HG02840 (cell line): ENCODE measurements at regions not wholly inside any gene's neighbourhood (a gene's known extent, or its start where the extent isn't known, plus 50 kb on each side); places are given as distances from the start of the nearest gene placed in this dataset.

Source experiments
- ATAC-seq: cut with Tn5 transposase; IDR thresholded peaks from one replicate; pipeline ENCODE4 v1.9.1; 2021; ENCODE audit warnings: mild to moderate bottlenecking, moderate library complexity, moderate number of reproducible peaks; ENCODE audit not compliant: unreplicated experiment, low FRiP score

- no peak for ATAC-seq
Observed at GRCh38 chr6:8608737-8609136, 173.4 kb upstream of the SLC35B3 start.

GRCh38 chr6:8589941-8590729 is 154.8 kb upstream of the SLC35B3 start:
- ATAC-seq = no peak

- no peak for ATAC-seq
Observed at GRCh38 chr6:8588176-8588575, 152.8 kb upstream of the SLC35B3 start.

- ATAC-seq = no peak
Observed at GRCh38 chr6:8583291-8583690, 147.9 kb upstream of the SLC35B3 start.

- no peak for ATAC-seq
Observed at GRCh38 chr6:8579372-8579771, 144.0 kb upstream of the SLC35B3 start.

- no peak for ATAC-seq
Observed at GRCh38 chr6:8578006-8578405, 142.7 kb upstream of the SLC35B3 start.

- no peak for ATAC-seq
Observed at GRCh38 chr6:8574749-8575468, 139.6 kb upstream of the SLC35B3 start.

GRCh38 chr6:8574311-8574710 is 139.0 kb upstream of the SLC35B3 start:
- no peak for ATAC-seq

- ATAC-seq = no peak
Observed at GRCh38 chr6:8570256-8570920, 135.0 kb upstream of the SLC35B3 start.

- no peak for ATAC-seq
Observed at GRCh38 chr6:8562125-8562524, 126.8 kb upstream of the SLC35B3 start.

- ATAC-seq = no peak
Observed at GRCh38 chr6:8558953-8559352, 123.6 kb upstream of the SLC35B3 start.

GRCh38 chr6:8557014-8557748 is 121.8 kb upstream of the SLC35B3 start:
- ATAC-seq = no peak

GRCh38 chr6:8556370-8557013 is 121.1 kb upstream of the SLC35B3 start:
- no peak for ATAC-seq

- no peak for ATAC-seq
Observed at GRCh38 chr6:8551993-8552392, 116.6 kb upstream of the SLC35B3 start.

GRCh38 chr6:8551386-8551785 is 116.0 kb upstream of the SLC35B3 start:
- no peak for ATAC-seq

GRCh38 chr6:8549074-8549790 is 113.9 kb upstream of the SLC35B3 start:
- no peak for ATAC-seq

GRCh38 chr6:8546496-8546895 is 111.2 kb upstream of the SLC35B3 start:
- ATAC-seq = no peak

GRCh38 chr6:8545336-8545735 is 110.0 kb upstream of the SLC35B3 start:
- ATAC-seq = no peak

GRCh38 chr6:8543714-8544113 is 108.4 kb upstream of the SLC35B3 start:
- ATAC-seq = no peak

- no peak for ATAC-seq
Observed at GRCh38 chr6:8539453-8539852, 104.1 kb upstream of the SLC35B3 start.
